Caco-2 (cell line): ENCODE measurements at regions not wholly inside any gene's neighbourhood (a gene's known extent, or its start where the extent isn't known, plus 50 kb on each side); places are given as distances from the start of the nearest gene placed in this dataset.

ENCODE experiments used
- BruUV-seq: library from RNA; stranded (reverse); fragments of 400-500 nt; replicated peaks from 2 replicates; lab custom pipeline; 2021; lab: Mats Ljungman, UMichigan
- CTCF ChIA-PET: fragments of 300-600 bp; sonication (Branson Sonifier 250); formaldehyde crosslinking; loops from one replicate; lab custom pipeline; 2022; ENCODE audit warnings: antibody characterized with exemption; lab: Charles Lee
- POLR2A ChIA-PET: fragments of 300-600 bp; sonication (Branson Sonifier 250); formaldehyde crosslinking; loops from one replicate; lab custom pipeline; 2022; ENCODE audit warnings: antibody characterized with exemption; lab: Charles Lee
- DNase-seq, 2 experiments: peaks; one replicate each; pipeline versions ENCODE4 v3.0.0 to v3.0.0-alpha.2; 2020 to 2022
- H3K27me3 ChIP-seq: replicated peaks from 2 replicates; pipeline ENCODE4 v1.6.0; 2011; ENCODE audit warnings: low read length; ENCODE audit not compliant: control insufficient read depth, insufficient read depth
- H3K36me3 ChIP-seq: 2 replicates; pipeline ENCODE4 v1.5.1; 2011; ENCODE audit warnings: low read length; ENCODE audit not compliant: control insufficient read depth, insufficient read depth
- H3K4me1 ChIP-seq: fragments of 250-450 bp; sonication (Bioruptor Pico); 2 replicates; pipeline ENCODE4 v1.5.1; 2020; ENCODE audit warnings: mild to moderate bottlenecking
- H3K4me3 ChIP-seq: 2 replicates; pipeline ENCODE4 v1.5.1; 2011; ENCODE audit warnings: low read depth, mild to moderate bottlenecking, control low read depth, low read length
- H3K9me3 ChIP-seq: fragments of 250-450 bp; sonication (Bioruptor Pico); 2 replicates; pipeline ENCODE4 v1.5.1; 2020; ENCODE audit warnings: mild to moderate bottlenecking, moderate library complexity
- H3K27ac Mint-ChIP-seq: one replicate; pipeline ENCODE4 v1.8.0; 2022; ENCODE audit warnings: mixed read lengths; ENCODE audit not compliant: unreplicated experiment
- H3K27me3 Mint-ChIP-seq: one replicate; pipeline ENCODE4 v1.8.0; 2022; ENCODE audit warnings: mixed read lengths; ENCODE audit not compliant: insufficient read depth, unreplicated experiment
- H3K36me3 Mint-ChIP-seq: one replicate; pipeline ENCODE4 v1.8.0; 2022; ENCODE audit warnings: mild to moderate bottlenecking, mixed read lengths; ENCODE audit not compliant: insufficient read depth, unreplicated experiment
- H3K4me1 Mint-ChIP-seq: one replicate; pipeline ENCODE4 v1.8.0; 2022; ENCODE audit warnings: low read depth, mixed read lengths; ENCODE audit not compliant: unreplicated experiment
- H3K4me3 Mint-ChIP-seq: one replicate; pipeline ENCODE4 v1.8.0; 2022; ENCODE audit warnings: mild to moderate bottlenecking, moderate library complexity, mixed read lengths; ENCODE audit not compliant: unreplicated experiment
- H3K9me3 Mint-ChIP-seq: one replicate; pipeline ENCODE4 v1.8.0; 2022; ENCODE audit warnings: mixed read lengths; ENCODE audit not compliant: unreplicated experiment
- CTCF ChIP-seq, 2 experiments: fragments of 200-600 bp in 1 of 2; IDR thresholded peaks; 1 replicate in 1 of 2; 2 replicates in 1 of 2; pipeline versions ENCODE4 v1.5.1 to v1.8.0; 2011 to 2022; ENCODE audit warnings: antibody characterized with exemption in 1 of 2, control low read depth in 1 of 2, inconsistent platforms in 1 of 2, low read depth in 1 of 2, low read length in 1 of 2, mild to moderate bottlenecking in 1 of 2, moderate library complexity in 1 of 2; ENCODE audit not compliant: insufficient read depth in 1 of 2, severe bottlenecking in 1 of 2, unreplicated experiment in 1 of 2
- intact Hi-C: fragments of 100-400 bp; cut with micrococcal nuclease; formaldehyde crosslinking; loops from one replicate; pipeline ENCODE4 v1.10.0; 2022; ENCODE audit not compliant: unreplicated experiment

GRCh38 chrX:97700547-97700946 is 816.8 kb downstream of the RPA4 start:
- no peaks in the 10 kb centered on the region for H3K27me3 ChIP-seq
- no peak for TF ChIP-seq CTCF (IDR thresholded peaks at IDR 0.05; ENCODE audit: insufficient read depth in 1 of 2, low read depth in 1 of 2, low read length in 1 of 2, severe bottlenecking in 1 of 2, unreplicated experiment in 1 of 2)
- Mint-ChIP-seq H3K4me3 (no peak overlapping the region), H3K9me3 (no peaks in the 10 kb centered on the region), H3K4me1 (no peaks in the 10 kb centered on the region), H3K27ac (no peak overlapping the region), H3K27me3 (no peaks in the 10 kb centered on the region), H3K36me3 (no peaks in the 10 kb centered on the region)
- ChIA-PET CTCF (no interaction called here), POLR2A (no interaction called here)
- H3K4me1 ChIP-seq: no peaks in the 10 kb centered on the region
- intact Hi-C loops: no loop called here
- H3K9me3 ChIP-seq: no peaks in the 10 kb centered on the region
- H3K36me3 ChIP-seq: no peaks in the 10 kb centered on the region
- H3K4me3 ChIP-seq: no peak overlapping the region
- no TSS peak for BruUV-seq
- no peak for DNase-seq

- CTCF ChIA-PET: no interaction called here
- Mint-ChIP-seq H3K4me1 (no peaks in the 10 kb centered on the region), H3K27me3 (no peaks in the 10 kb centered on the region), H3K9me3 (no peaks in the 10 kb centered on the region), H3K27ac (no peak overlapping the region), H3K36me3 (no peaks in the 10 kb centered on the region), H3K4me3 (no peak overlapping the region)
- Histone ChIP-seq H3K4me3 (no peak overlapping the region), H3K36me3 (no peaks in the 10 kb centered on the region), H3K9me3 (no peaks in the 10 kb centered on the region), H3K27me3 (no peaks in the 10 kb centered on the region), H3K4me1 (no peaks in the 10 kb centered on the region)
- POLR2A ChIA-PET: no interaction called here
- no peak for DNase-seq
- intact Hi-C loops: no loop called here
- BruUV-seq: no TSS peak
- no peak for TF ChIP-seq CTCF (IDR thresholded peaks at IDR 0.05; ENCODE audit: insufficient read depth in 1 of 2, low read depth in 1 of 2, low read length in 1 of 2, severe bottlenecking in 1 of 2, unreplicated experiment in 1 of 2)
Observed at GRCh38 chrX:97704474-97704873, 820.8 kb downstream of the RPA4 start.

- Mint-ChIP-seq H3K4me1 (no peaks in the 10 kb centered on the region), H3K36me3 (no peaks in the 10 kb centered on the region), H3K27me3 (peaks cover 3% of the 10 kb centered on the region), H3K4me3 (no peak overlapping the region), H3K9me3 (no peaks in the 10 kb centered on the region), H3K27ac (no peak overlapping the region)
- Histone ChIP-seq H3K9me3 (no peaks in the 10 kb centered on the region), H3K36me3 (no peaks in the 10 kb centered on the region), H3K27me3 (no peaks in the 10 kb centered on the region), H3K4me3 (no peak overlapping the region), H3K4me1 (no peaks in the 10 kb centered on the region)
- no peak for DNase-seq
- POLR2A ChIA-PET: no interaction called here
- no peak for TF ChIP-seq CTCF (IDR thresholded peaks at IDR 0.05; ENCODE audit: insufficient read depth in 1 of 2, low read depth in 1 of 2, low read length in 1 of 2, severe bottlenecking in 1 of 2, unreplicated experiment in 1 of 2)
- no TSS peak for BruUV-seq
- intact Hi-C loops: no loop called here
- CTCF ChIA-PET: no interaction called here
Observed at GRCh38 chrX:97704881-97705280, 821.2 kb downstream of the RPA4 start.
